Adrenal gland (tissue), 9 donors: ENCODE measurements at regions not wholly inside any gene's neighbourhood (a gene's known extent, or its start where the extent isn't known, plus 50 kb on each side); places are given as distances from the start of the nearest gene placed in this dataset.

Experiments used
- DNase-seq, 7 donors: peaks; one replicate each; pipeline ENCODE4 v3.0.0-alpha.2; 2019 to 2020
- H3K27ac ChIP-seq, 5 donors: fragments of 200-600 bp; sonication (generic) in 4 of 5; 1 replicate in 3 of 5; 2 replicates in 2 of 5; pipeline versions ENCODE4 v1.5.1 to v1.8.0; 2016 to 2020; ENCODE audit warnings: mild to moderate bottlenecking in 1 of 5
- H3K27me3 ChIP-seq: fragments of 200-600 bp; 2 replicates; pipeline ENCODE4 v1.8.0; 2021
- H3K36me3 ChIP-seq, 2 donors: fragments of 200-600 bp; replicated peaks in 1 of 2; 1 replicate in 1 of 2; 2 replicates in 1 of 2; pipeline versions ENCODE4 v1.5.1 to v1.8.0; 2018 to 2022
- H3K4me1 ChIP-seq, 2 donors: fragments of 200-600 bp; replicated peaks in 1 of 2; 1 replicate in 1 of 2; 2 replicates in 1 of 2; pipeline versions ENCODE4 v1.5.1 to v1.8.0; 2018 to 2021
- H3K4me3 ChIP-seq, 4 donors: fragments of 200-600 bp; sonication (generic) in 3 of 4; one replicate each; pipeline ENCODE4 v1.5.1; 2016 to 2018
- H3K9me3 ChIP-seq, 3 donors: fragments of 200-600 bp; sonication (generic) in 1 of 3; replicated peaks in 1 of 3; 1 replicate in 2 of 3; 2 replicates in 1 of 3; pipeline versions ENCODE4 v1.5.1 to v1.8.0; 2016 to 2021
- CTCF ChIP-seq, 6 experiments: fragments of 450-650 bp in 4 of 6; fragments of 200-600 bp in 2 of 6; sonication (generic) in 1 of 6; IDR thresholded peaks; 1 replicate in 5 of 6; 2 replicates in 1 of 6; pipeline versions ENCODE4 v1.5.1 to v1.8.0; 2016 to 2021; ENCODE audit warnings: antibody characterized with exemption in 6 of 6, mild to moderate bottlenecking in 2 of 6, moderate library complexity in 1 of 6
- POLR2A ChIP-seq, 2 donors: fragments of 450-650 bp; IDR thresholded peaks; one replicate each; pipeline ENCODE4 v1.6.1; 2017; ENCODE audit warnings: antibody characterized with exemption in 2 of 2, mild to moderate bottlenecking in 2 of 2, moderate library complexity in 1 of 2
- WGBS, 4 donors: extraction: QIAGEN DNeasy Blood & Tissue Kit in 2 of 4; methylation state at CpG; one replicate each; pipeline versions ENCODE4 v1.1.5 to v1.1.7; 2013 to 2017; 5-methylcytosine and 5-hydroxymethylcytosine counted together
- intact Hi-C, 2 donors: fragments of 100-400 bp; cut with DNase I; formaldehyde crosslinking; loops; one replicate each; pipeline versions ENCODE4 v1.14.1 to v1.15.0; 2022 to 2023
- donor health status: healthy with polysubstance abuse.
- donor health status: Bipolar disorder and iron deficiency.
- donor health status: DM: yes; HTN: yes; CAD: no.
- donor health status: DM: no; HTN: no; CAD: no.
- donor health status: DM: no; HTN: no; CAD: no.

GRCh38 chr3:72633534-72633933 is 214.7 kb downstream of the SHQ1 start:
- Histone ChIP-seq H3K4me1 (peaks cover 0 to 8% of the 10 kb centered on the region in 2 donors), H3K9me3 (no peaks in the 10 kb centered on the region), H3K36me3 (no peaks in the 10 kb centered on the region), H3K27me3 (no peaks in the 10 kb centered on the region), H3K27ac (no peak overlapping the region), H3K4me3 (no peak overlapping the region)
- intact Hi-C loops, result no loop called here
- no peak for DNase-seq
- 85 to 96% (median 93%) methylated on average over 4 to 5 of the region's 5 CpGs for WGBS, 4 donors
- TF ChIP-seq CTCF (IDR thresholded peaks at IDR 0.05), result no peak
- no peak for TF ChIP-seq POLR2A (IDR thresholded peaks at IDR 0.05)

- peaks cover 0 to 8% of the 10 kb centered on the region in 2 donors for H3K4me1 ChIP-seq
- H3K27ac ChIP-seq, result no peak overlapping the region
- H3K4me3 ChIP-seq, result no peak overlapping the region
- no peaks in the 10 kb centered on the region for H3K27me3 ChIP-seq
- intact Hi-C loops, result no loop called here
- no peak for TF ChIP-seq CTCF (IDR thresholded peaks at IDR 0.05)
- TF ChIP-seq POLR2A (IDR thresholded peaks at IDR 0.05), result no peak
- H3K9me3 ChIP-seq, result no peaks in the 10 kb centered on the region
- no peaks in the 10 kb centered on the region for H3K36me3 ChIP-seq
- DNase-seq, result no peak
- WGBS, 4 donors, result 68 to 92% (median 85%) methylated on average over 4 of the region's 4 CpGs
These were observed 215.1 kb downstream of the SHQ1 start for GRCh38 chr3:72633121-72633520.

- 87 to 94% (median 92%) methylated on average over 5 of the region's 5 CpGs for WGBS, 4 donors
- intact Hi-C loops, result no loop called here
These were observed 216.1 kb downstream of the SHQ1 start for GRCh38 chr3:72632129-72632528.

GRCh38 chr3:72630969-72631344 is 217.3 kb downstream of the SHQ1 start:
- H3K27ac ChIP-seq, result no peak overlapping the region
- peaks cover 0 to 8% of the 10 kb centered on the region in 2 donors for H3K4me1 ChIP-seq
- intact Hi-C loops, result no loop called here
- TF ChIP-seq CTCF (IDR thresholded peaks at IDR 0.05), result no peak
- no peak for TF ChIP-seq POLR2A (IDR thresholded peaks at IDR 0.05)
- DNase-seq, result no peak
- H3K36me3 ChIP-seq, result no peaks in the 10 kb centered on the region
- H3K9me3 ChIP-seq, result no peaks in the 10 kb centered on the region
- H3K4me3 ChIP-seq, result no peak overlapping the region
- 80 to 92% (median 90%) methylated on average over 5 of the region's 5 CpGs for whole genome bisulfite sequencing, 4 donors
- no peaks in the 10 kb centered on the region for H3K27me3 ChIP-seq

More at GRCh38 chr3:72632129-72632528, 216.1 kb downstream of the SHQ1 start:
- H3K9me3 ChIP-seq, result no peaks in the 10 kb centered on the region
- no peak overlapping the region for H3K27ac ChIP-seq
- H3K27me3 ChIP-seq, result no peaks in the 10 kb centered on the region
- no peak overlapping the region for H3K4me3 ChIP-seq
- no peak for TF ChIP-seq CTCF (IDR thresholded peaks at IDR 0.05)
- TF ChIP-seq POLR2A (IDR thresholded peaks at IDR 0.05), result no peak
- peaks cover 0 to 8% of the 10 kb centered on the region in 2 donors for H3K4me1 ChIP-seq
- no peak for DNase-seq
- no peaks in the 10 kb centered on the region for H3K36me3 ChIP-seq
